Esophagus muscularis mucosa (tissue), 3 donors: ENCODE measurements at regions not wholly inside any gene's neighbourhood (a gene's known extent, or its start where the extent isn't known, plus 50 kb on each side); places are given as distances from the start of the nearest gene placed in this dataset.

ENCODE experiments used
- CTCF ChIP-seq, 3 experiments: fragments of 200-600 bp in 2 of 3; fragments of 450-650 bp in 1 of 3; sonication (generic) in 2 of 3; IDR thresholded peaks; one replicate each; pipeline ENCODE4 v1.5.1; 2017 to 2019; ENCODE audit warnings: antibody characterized with exemption in 3 of 3, mild to moderate bottlenecking in 2 of 3, moderate library complexity in 1 of 3
- POLR2A ChIP-seq: fragments of 450-650 bp; IDR thresholded peaks from one replicate; pipeline ENCODE4 v1.6.1; 2017; ENCODE audit warnings: antibody characterized with exemption, moderate library complexity, mild to moderate bottlenecking, low read depth

- TF ChIP-seq POLR2A (no peak), CTCF (IDR thresholded peaks at IDR 0.05) (no peak)
Observed at GRCh38 chr22:22109693-22110466, 127.3 kb upstream of the TOP3B start.
